ENCODE measurements at regions not wholly inside any gene's neighbourhood (a gene's known extent, or its start where the extent isn't known, plus 50 kb on each side); places are given as distances from the start of the nearest gene placed in this dataset.

- no peak overlapping the region for H3K4me3 ChIP-seq (ENCODE audit: low read depth, low read length)
- no peak for TF ChIP-seq CTCF (IDR thresholded peaks at IDR 0.05; ENCODE audit: control insufficient read depth, extremely low read depth, insufficient read depth)
- DNase-seq (ENCODE audit: low read depth) = no peak
Measured at GRCh38 chr3:14279626-14280061, 101.0 kb downstream of the LSM3 start.

GRCh38 chr3:14280326-14280725 lies 101.7 kb downstream of the LSM3 start:
- DNase-seq (ENCODE audit: low read depth) = no peak
- no peak for TF ChIP-seq CTCF (IDR thresholded peaks at IDR 0.05; ENCODE audit: control insufficient read depth, extremely low read depth, insufficient read depth)
- no peak overlapping the region for H3K4me3 ChIP-seq (ENCODE audit: low read depth, low read length)

GRCh38 chr3:14281053-14281452 lies 102.4 kb downstream of the LSM3 start:
- H3K4me3 ChIP-seq (ENCODE audit: low read depth, low read length) = no peak overlapping the region
- TF ChIP-seq CTCF (IDR thresholded peaks at IDR 0.05; ENCODE audit: control insufficient read depth, extremely low read depth, insufficient read depth) = no peak
- DNase-seq (ENCODE audit: low read depth) = no peak

GRCh38 chr3:14282001-14282705 lies 103.5 kb downstream of the LSM3 start:
- no peak for DNase-seq (ENCODE audit: low read depth)
- no peak for TF ChIP-seq CTCF (IDR thresholded peaks at IDR 0.05; ENCODE audit: control insufficient read depth, extremely low read depth, insufficient read depth)
- H3K4me3 ChIP-seq (ENCODE audit: low read depth, low read length) = no peak overlapping the region

GRCh38 chr3:14282706-14283075 lies 104.1 kb downstream of the LSM3 start:
- H3K4me3 ChIP-seq (ENCODE audit: low read depth, low read length) = no peak overlapping the region
- no peak for TF ChIP-seq CTCF (IDR thresholded peaks at IDR 0.05; ENCODE audit: control insufficient read depth, extremely low read depth, insufficient read depth)
- DNase-seq (ENCODE audit: low read depth) = no peak

- no peak for TF ChIP-seq CTCF (IDR thresholded peaks at IDR 0.05; ENCODE audit: control insufficient read depth, extremely low read depth, insufficient read depth)
- no peak overlapping the region for H3K4me3 ChIP-seq (ENCODE audit: low read depth, low read length)
- no peak for DNase-seq (ENCODE audit: low read depth)
Measured at GRCh38 chr3:14283092-14283812, 104.6 kb downstream of the LSM3 start.
